Brain microvascular endothelial cell (primary cell): ENCODE measurements at regions not wholly inside any gene's neighbourhood (a gene's known extent, or its start where the extent isn't known, plus 50 kb on each side); places are given as distances from the start of the nearest gene placed in this dataset.
A peak's percentile ranks its signal among the peaks of the same experiment; 100 is the strongest.

Source experiments
- DNase-seq: peaks from one replicate; pipeline ENCODE4 v3.0.0-alpha.2; 2020
- H3K27ac ChIP-seq: fragments of 250-450 bp; sonication (Bioruptor Pico); 2 replicates; pipeline ENCODE4 v1.5.1; 2020; ENCODE audit warnings: mild to moderate bottlenecking, moderate library complexity
- H3K27me3 ChIP-seq: fragments of 250-450 bp; sonication (Bioruptor Pico); replicated peaks from 2 replicates; pipeline ENCODE4 v1.5.1; 2020; ENCODE audit warnings: mild to moderate bottlenecking
- H3K36me3 ChIP-seq: fragments of 250-450 bp; sonication (Bioruptor Pico); replicated peaks from 2 replicates; pipeline ENCODE4 v1.5.1; 2020; ENCODE audit warnings: mild to moderate bottlenecking
- H3K4me3 ChIP-seq: 2 replicates; pipeline ENCODE4 v1.5.1; 2011; ENCODE audit warnings: low read depth, mild to moderate bottlenecking, control low read depth, low read length, moderate library complexity
- CTCF ChIP-seq: IDR thresholded peaks from 2 replicates; pipeline ENCODE4 v1.5.1; 2011; ENCODE audit warnings: low read depth, mild to moderate bottlenecking, moderate library complexity, low read length, control low read depth, inconsistent platforms; ENCODE audit errors: missing control alignments
- in situ Hi-C: cut with HindIII; loops from 2 replicates; pipeline ENCODE4 v1.10.0; 2017; ENCODE audit warnings: low sequenced_read_pairs, low pct_ligation_motif_present

- Histone ChIP-seq H3K27me3 (no peaks in the 10 kb centered on the region), H3K36me3 (no peaks in the 10 kb centered on the region), H3K27ac (no peak overlapping the region), H3K4me3 (no peak overlapping the region)
- DNase-seq = no peak
- no peak for TF ChIP-seq CTCF
- in situ Hi-C loops = no loop called here
These were observed 85.1 kb upstream of the IL12B start for GRCh38 chr5:159415301-159415937.

GRCh38 chr5:159416438-159416837, 86.2 kb upstream of the IL12B start:
- no peak overlapping the region for H3K27ac ChIP-seq
- H3K4me3 ChIP-seq = no peak overlapping the region
- in situ Hi-C loops = no loop called here
- no peaks in the 10 kb centered on the region for H3K27me3 ChIP-seq
- DNase-seq = no peak
- TF ChIP-seq CTCF = no peak
- no peaks in the 10 kb centered on the region for H3K36me3 ChIP-seq

GRCh38 chr5:159417170-159417569, 86.9 kb upstream of the IL12B start:
- H3K27me3 ChIP-seq = no peaks in the 10 kb centered on the region
- no peak overlapping the region for H3K4me3 ChIP-seq
- no peak for DNase-seq
- in situ Hi-C loops = no loop called here
- TF ChIP-seq CTCF = no peak
- no peak overlapping the region for H3K27ac ChIP-seq
- no peaks in the 10 kb centered on the region for H3K36me3 ChIP-seq

GRCh38 chr5:159419576-159419975, 89.3 kb upstream of the IL12B start:
- H3K27me3 ChIP-seq = no peaks in the 10 kb centered on the region
- no peak overlapping the region for H3K27ac ChIP-seq
- TF ChIP-seq CTCF = no peak
- DNase-seq = no peak
- in situ Hi-C loops = no loop called here
- H3K36me3 ChIP-seq = no peaks in the 10 kb centered on the region
- no peak overlapping the region for H3K4me3 ChIP-seq

GRCh38 chr5:159420940-159421339, 90.7 kb upstream of the IL12B start:
- H3K27ac ChIP-seq = no peak overlapping the region
- no peak for TF ChIP-seq CTCF
- no peak overlapping the region for H3K4me3 ChIP-seq
- no peak for DNase-seq
- H3K27me3 ChIP-seq = no peaks in the 10 kb centered on the region
- no peaks in the 10 kb centered on the region for H3K36me3 ChIP-seq
- in situ Hi-C loops = no loop called here

- no peaks in the 10 kb centered on the region for H3K27me3 ChIP-seq
- peak; percentile 36 for DNase-seq
- no peaks in the 10 kb centered on the region for H3K36me3 ChIP-seq
- in situ Hi-C loops = no loop called here
- H3K4me3 ChIP-seq = no peak overlapping the region
- H3K27ac ChIP-seq = no peak overlapping the region
- TF ChIP-seq CTCF = no peak
These were observed 92.1 kb upstream of the IL12B start for GRCh38 chr5:159422361-159422760.
